ENCODE measurements at regions not wholly inside any gene's neighbourhood (a gene's known extent, or its start where the extent isn't known, plus 50 kb on each side); places are given as distances from the start of the nearest gene placed in this dataset.

GRCh38 chr2:207311316-207312005 lies 145.7 kb upstream of the KLF7 start (continued):
- TF ChIP-seq RERE (CRISPR knock-in tag; IDR thresholded peaks at IDR 0.05; ENCODE audit: borderline replicate concordance), result no peak
- TF ChIP-seq RCOR1 (IDR thresholded peaks at IDR 0.05; ENCODE audit: borderline replicate concordance in 1 of 2, low read depth in 2 of 2, low read length in 2 of 2), result peak in 1 of 2 experiments; percentile 56; a peak in 1 of 4 replicates
- no peak for TF ChIP-seq U2AF2 (optimal IDR thresholded peaks at IDR 0.05; ENCODE audit: low read depth, low read length)

GRCh38 chr2:207312006-207312356 lies 146.2 kb upstream of the KLF7 start:
- Histone ChIP-seq H2AFZ (ENCODE audit: low read depth, low read length) (no peak overlapping the region), H3K36me3 (ENCODE audit: control insufficient read depth, insufficient read depth, low read length) (no peaks in the 10 kb centered on the region), H3K27me3 (ENCODE audit: control insufficient read depth in 2 of 2, insufficient read depth in 2 of 2, low read length in 2 of 2) (no peaks in the 10 kb centered on the region), H3K79me2 (ENCODE audit: control insufficient read depth, insufficient read depth, low read length) (no peaks in the 10 kb centered on the region), H4K20me1 (replicated peaks; ENCODE audit: control insufficient read depth, insufficient read depth, low read length) (no peaks in the 10 kb centered on the region), H3K27ac (ENCODE audit: extremely low read depth, low read depth, low read length) (peak overlapping the region; percentile 46; the same call in 1 of the 3 replicates), H3K9me1 (ENCODE audit: control insufficient read depth, insufficient read depth, low read length) (no peaks in the 10 kb centered on the region), H3K4me3 (no peak overlapping the region), H3K9ac (ENCODE audit: insufficient read depth in 1 of 2, low read depth in 2 of 2, low read length in 2 of 2) (no peak overlapping the region), H3K9me3 (replicated peaks; ENCODE audit: control insufficient read depth, insufficient read depth, low read depth, low read length) (no peaks in the 10 kb centered on the region), H3K4me2 (ENCODE audit: insufficient read depth, low read length) (no peak overlapping the region), H3K4me1 (replicated peaks in 1 of 2; ENCODE audit: control insufficient read depth in 2 of 2, insufficient read depth in 2 of 2, low read length in 2 of 2) (peaks cover 4 to 15% of the 10 kb centered on the region in 2 experiments; a peak in 4 of 5 replicates)
- FAIRE-seq (no peak), ATAC-seq (no peak), DNase-seq (ENCODE audit: extremely low read depth in 1 of 4, low spot score in 3 of 4) (no peak)
- no peak for TF ChIP-seq HBP1 (CRISPR knock-in tag; IDR thresholded peaks at IDR 0.05)
- TF ChIP-seq GTF2A2 (tag; IDR thresholded peaks at IDR 0.05), result 0 out of 2 replicates have a peak, but pooled peaks have one; percentile 37
- peak; percentile 62; the same call in 1 of the 2 replicates for TF ChIP-seq NFRKB (IDR thresholded peaks at IDR 0.05; ENCODE audit: low read depth)
- TF ChIP-seq GTF2E2 (tag; IDR thresholded peaks at IDR 0.05), result peak; percentile 52; the same call in 1 of the 2 replicates
- TF ChIP-seq TAF9B (IDR thresholded peaks at IDR 0.05; ENCODE audit: partially characterized antibody), result no peak
- peak; percentile 14; the same call in 1 of the 2 replicates for TF ChIP-seq ZNF584 (CRISPR knock-in tag; IDR thresholded peaks at IDR 0.05; ENCODE audit: low read depth)
- no peak for TF ChIP-seq TBP (optimal IDR thresholded peaks at IDR 0.05; ENCODE audit: low read depth, low read length)
- TF ChIP-seq ZNF561 (CRISPR knock-in tag; conservative IDR thresholded peaks at IDR 0.05), result no peak
- CTCF ChIA-PET (ENCODE audit: low intra/inter-chr PET ratio), result no interaction called here
- no TSS peak for BruUV-seq (replicated peaks)
- in situ Hi-C loops (cut with MboI), result no loop called here
- intact Hi-C loops (cut with micrococcal nuclease), result no loop called here
- POLR2A ChIA-PET, result no interaction called here

Data from K562 (cell line).